Colonic mucosa (tissue), 4 donors: ENCODE measurements at regions not wholly inside any gene's neighbourhood (a gene's known extent, or its start where the extent isn't known, plus 50 kb on each side); places are given as distances from the start of the nearest gene placed in this dataset.

Source experiments
- DNase-seq: peaks from one replicate; pipeline ENCODE4 v3.0.0-alpha.2; 2020
- H3K27ac ChIP-seq: fragments of 200-600 bp; one replicate; pipeline ENCODE4 v1.8.0; 2021
- H3K27me3 ChIP-seq: fragments of 200-600 bp; one replicate; pipeline ENCODE4 v1.8.0; 2021
- H3K36me3 ChIP-seq: fragments of 200-600 bp; one replicate; pipeline ENCODE4 v1.8.0; 2021
- H3K4me1 ChIP-seq: fragments of 200-600 bp; one replicate; pipeline ENCODE4 v1.8.0; 2021; ENCODE audit warnings: mild to moderate bottlenecking
- H3K4me3 ChIP-seq: fragments of 200-600 bp; one replicate; pipeline ENCODE4 v1.8.0; 2021
- H3K9ac ChIP-seq, 2 donors: one replicate each; pipeline ENCODE4 v1.7.0; 2013; ENCODE audit warnings: control low read depth in 2 of 2, low read depth in 2 of 2, low read length in 2 of 2
- H3K9me3 ChIP-seq: fragments of 200-600 bp; one replicate; pipeline ENCODE4 v1.8.0; 2021
- CTCF ChIP-seq: fragments of 200-600 bp; IDR thresholded peaks from one replicate; pipeline ENCODE4 v1.8.0; 2022; ENCODE audit warnings: antibody characterized with exemption, mild to moderate bottlenecking
- intact Hi-C: fragments of 100-400 bp; cut with DNase I; formaldehyde crosslinking; loops from one replicate; pipeline ENCODE4 v1.14.1; 2022
- donor health status: healthy.
- donor health status: DM: no; HTN: no; CAD: no.
- donor health status: DM: no; HTN: no; CAD: no.

- intact Hi-C loops, result no loop called here
- H3K36me3 ChIP-seq, result no peaks in the 10 kb centered on the region
- no peak overlapping the region for H3K4me3 ChIP-seq
- H3K9ac ChIP-seq, result no peak overlapping the region
- H3K27ac ChIP-seq, result no peak overlapping the region
- no peak for TF ChIP-seq CTCF
- H3K9me3 ChIP-seq, result no peaks in the 10 kb centered on the region
- no peaks in the 10 kb centered on the region for H3K27me3 ChIP-seq
- DNase-seq, result no peak
- no peaks in the 10 kb centered on the region for H3K4me1 ChIP-seq
Observed at GRCh38 chr9:11001546-11001945, 388.7 kb upstream of the PTPRD start.

DNA sequence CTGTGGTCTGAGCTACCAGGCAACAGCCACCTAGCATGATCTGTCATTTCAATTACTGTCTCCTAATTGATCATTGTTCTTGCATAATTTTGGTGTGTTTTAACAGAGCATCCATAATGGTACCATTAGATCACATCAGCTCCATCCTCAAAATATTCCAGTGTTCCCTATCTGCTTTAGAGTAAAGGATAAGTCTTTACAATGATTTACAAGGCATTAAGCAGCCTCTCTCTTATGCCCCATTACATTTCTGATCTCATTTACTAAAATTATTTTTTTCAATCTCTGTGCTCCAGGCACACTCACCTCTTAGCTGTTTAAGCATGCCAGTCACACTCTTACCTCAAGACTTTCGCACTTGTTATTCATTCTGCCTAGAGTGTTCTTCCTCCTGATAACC, 389.9 kb upstream of the PTPRD start:
- no peak for TF ChIP-seq CTCF
- intact Hi-C loops, result no loop called here
- H3K4me1 ChIP-seq, result no peaks in the 10 kb centered on the region

DNA sequence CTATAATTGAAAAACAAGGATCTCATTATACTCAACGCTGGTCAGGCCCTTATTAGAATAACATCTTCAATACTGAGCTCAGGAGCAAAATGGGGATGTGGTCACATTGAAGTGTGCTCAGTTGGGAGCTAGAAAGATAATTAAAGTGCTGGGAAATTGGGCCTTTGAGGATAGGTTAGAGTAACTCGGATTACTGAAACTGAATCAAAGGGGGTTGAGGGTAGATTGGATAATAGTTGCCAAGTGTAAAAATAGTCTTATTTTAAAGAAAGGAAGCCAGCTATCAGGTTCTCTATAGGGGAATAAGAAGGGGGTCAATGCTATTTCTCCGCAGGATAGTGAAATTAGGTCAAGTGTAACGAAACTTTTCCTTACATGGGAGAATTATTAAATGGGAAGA, 391.0 kb upstream of the PTPRD start:
- Histone ChIP-seq H3K9ac (no peak overlapping the region), H3K27me3 (no peaks in the 10 kb centered on the region), H3K36me3 (no peaks in the 10 kb centered on the region), H3K4me1 (no peaks in the 10 kb centered on the region), H3K9me3 (no peaks in the 10 kb centered on the region), H3K4me3 (no peak overlapping the region), H3K27ac (no peak overlapping the region)
- no peak for TF ChIP-seq CTCF
- intact Hi-C loops, result no loop called here
- no peak for DNase-seq

More for the DNA sequence above, 389.9 kb upstream of the PTPRD start:
- no peak overlapping the region for H3K27ac ChIP-seq
- no peak overlapping the region for H3K4me3 ChIP-seq
- H3K36me3 ChIP-seq, result no peaks in the 10 kb centered on the region
- H3K9ac ChIP-seq, result no peak overlapping the region
- DNase-seq, result no peak
- no peaks in the 10 kb centered on the region for H3K27me3 ChIP-seq
- no peaks in the 10 kb centered on the region for H3K9me3 ChIP-seq

- no peak for TF ChIP-seq CTCF
- Histone ChIP-seq H3K9me3 (no peaks in the 10 kb centered on the region), H3K27ac (no peak overlapping the region), H3K36me3 (no peaks in the 10 kb centered on the region), H3K4me3 (no peak overlapping the region), H3K27me3 (no peaks in the 10 kb centered on the region), H3K4me1 (no peaks in the 10 kb centered on the region), H3K9ac (no peak overlapping the region)
- intact Hi-C loops, result no loop called here
- DNase-seq, result no peak
Observed at GRCh38 chr9:11011696-11012095, 398.9 kb upstream of the PTPRD start.

GRCh38 chr9:11016081-11016480, 403.3 kb upstream of the PTPRD start:
- no peak for TF ChIP-seq CTCF
- no peak overlapping the region for H3K9ac ChIP-seq
- H3K4me3 ChIP-seq, result no peak overlapping the region
- H3K9me3 ChIP-seq, result no peaks in the 10 kb centered on the region
- intact Hi-C loops, result no loop called here
- H3K27ac ChIP-seq, result no peak overlapping the region
- H3K36me3 ChIP-seq, result no peaks in the 10 kb centered on the region
- H3K4me1 ChIP-seq, result no peaks in the 10 kb centered on the region
- no peaks in the 10 kb centered on the region for H3K27me3 ChIP-seq
- no peak for DNase-seq

DNA sequence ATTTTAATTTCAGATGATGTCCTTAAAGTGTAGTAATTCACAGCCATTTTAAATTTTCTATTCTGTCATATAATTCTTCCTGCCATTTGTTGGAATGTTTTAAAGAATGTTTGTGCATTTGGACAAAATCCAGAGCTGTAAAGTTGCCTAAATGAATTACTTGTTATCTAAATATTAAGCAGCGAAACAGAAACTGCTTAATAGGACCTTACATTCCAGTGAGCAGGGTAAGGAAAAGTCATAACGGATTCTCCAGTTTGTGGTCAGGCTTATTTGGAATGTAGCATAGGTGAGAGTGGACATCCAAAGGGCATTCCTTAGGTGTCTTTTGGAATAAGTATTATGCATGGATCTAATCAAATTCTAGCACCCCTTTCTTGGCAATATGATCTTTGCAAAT, 410.4 kb upstream of the PTPRD start:
- Histone ChIP-seq H3K9ac (no peak overlapping the region), H3K27me3 (no peaks in the 10 kb centered on the region), H3K4me1 (no peaks in the 10 kb centered on the region), H3K4me3 (no peak overlapping the region), H3K27ac (no peak overlapping the region), H3K36me3 (no peaks in the 10 kb centered on the region), H3K9me3 (no peaks in the 10 kb centered on the region)
- intact Hi-C loops, result no loop called here
- TF ChIP-seq CTCF, result no peak
- no peak for DNase-seq
